MG63 (cell line): ENCODE measurements at regions not wholly inside any gene's neighbourhood (a gene's known extent, or its start where the extent isn't known, plus 50 kb on each side); places are given as distances from the start of the nearest gene placed in this dataset.

ENCODE experiments used
- DNase-seq: peaks from one replicate; pipeline ENCODE4 v3.0.0-alpha.2; 2020
- H3K27me3 ChIP-seq: fragments of 250-450 bp; sonication (Bioruptor Pico); 2 replicates; pipeline ENCODE4 v1.5.1; 2020; ENCODE audit warnings: mild to moderate bottlenecking, moderate library complexity
- H3K36me3 ChIP-seq: fragments of 250-450 bp; sonication (Bioruptor Pico); 2 replicates; pipeline ENCODE4 v1.5.1; 2020; ENCODE audit warnings: mild to moderate bottlenecking, moderate library complexity
- H3K4me3 ChIP-seq: fragments of 250-450 bp; sonication (Bioruptor Pico); 2 replicates; pipeline ENCODE4 v1.5.1; 2020; ENCODE audit warnings: mild to moderate bottlenecking, moderate library complexity
- H3K9me3 ChIP-seq: fragments of 250-450 bp; sonication (Bioruptor Pico); 2 replicates; pipeline ENCODE4 v1.5.1; 2020; ENCODE audit warnings: mild to moderate bottlenecking, moderate library complexity

DNA sequence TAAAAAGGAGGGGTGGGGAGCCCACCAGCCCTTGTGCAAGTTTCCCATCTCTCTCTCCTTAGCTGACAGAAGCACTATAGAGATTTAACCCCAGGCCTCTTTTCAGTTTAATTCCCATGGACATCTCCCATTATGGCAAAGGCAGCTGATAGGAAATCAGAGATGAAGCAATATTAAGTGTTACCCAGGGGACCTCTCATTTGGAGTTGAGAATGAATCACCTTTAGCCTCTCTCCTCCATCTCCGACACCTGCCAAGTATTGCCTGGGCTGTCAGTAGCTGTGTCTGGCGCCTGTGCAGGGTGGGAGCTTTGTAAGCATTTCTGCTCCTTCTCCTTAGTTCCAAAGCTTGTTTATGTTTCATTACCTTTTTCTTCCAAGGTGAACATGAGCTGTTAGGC lies 109.0 kb downstream of the AQP4 start:
- H3K36me3 ChIP-seq, result no peaks in the 10 kb centered on the region
- no peak for DNase-seq
- H3K27me3 ChIP-seq, result no peaks in the 10 kb centered on the region
- no peak overlapping the region for H3K4me3 ChIP-seq
- no peaks in the 10 kb centered on the region for H3K9me3 ChIP-seq

DNA sequence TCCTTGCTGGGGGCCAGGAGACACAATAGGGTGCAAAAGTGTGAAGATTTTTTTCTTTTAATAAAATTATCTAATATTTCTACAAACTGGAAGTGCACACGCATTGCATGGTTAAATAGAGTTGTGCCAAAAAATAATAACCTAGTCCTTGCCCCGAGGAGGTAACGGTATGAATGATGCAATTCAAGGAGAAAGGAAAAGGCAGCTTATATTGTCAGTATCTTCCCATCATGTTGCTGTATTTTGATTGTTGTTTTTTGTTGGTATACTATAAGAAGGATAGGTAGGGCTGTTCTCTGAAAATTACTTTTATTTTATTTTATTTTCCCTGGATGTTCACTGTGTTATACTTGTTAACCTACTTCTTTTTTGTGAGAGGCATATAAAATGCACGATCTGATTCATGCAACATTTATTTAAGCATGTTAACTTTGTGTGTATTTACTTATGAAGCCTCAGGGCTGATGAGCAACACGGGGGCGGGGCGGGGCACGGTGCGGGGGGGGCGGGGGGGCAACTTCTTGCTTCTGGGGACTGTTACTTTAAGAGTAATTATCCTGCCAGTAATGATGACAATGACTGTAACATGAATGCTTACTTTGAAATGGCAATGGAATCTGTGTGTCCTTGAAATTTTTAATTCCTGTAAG lies 118.6 kb downstream of the AQP4 start:
- Histone ChIP-seq H3K36me3 (no peaks in the 10 kb centered on the region), H3K9me3 (no peaks in the 10 kb centered on the region), H3K4me3 (peak overlapping the region; percentile 6), H3K27me3 (no peaks in the 10 kb centered on the region)
- DNase-seq, result peak; percentile 47

DNA sequence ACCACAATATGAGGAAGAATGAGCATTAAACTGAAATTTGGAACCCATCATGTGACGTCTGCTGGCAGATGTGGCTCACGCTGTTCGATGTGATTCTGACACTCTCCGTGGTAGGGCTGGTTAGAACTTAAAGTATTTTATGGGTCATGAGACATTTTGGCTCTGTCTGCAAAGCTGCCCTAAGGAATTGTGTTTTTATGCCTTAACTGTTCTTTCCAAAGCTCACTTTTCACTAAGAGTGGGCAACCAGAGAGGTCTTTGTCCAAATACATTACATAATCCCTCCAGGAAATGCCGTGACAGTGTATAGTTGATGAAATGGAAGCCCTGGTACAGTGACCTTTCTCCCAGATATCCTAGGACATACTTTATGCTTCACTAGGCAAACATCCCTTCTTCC lies 119.1 kb downstream of the AQP4 start:
- H3K9me3 ChIP-seq, result no peaks in the 10 kb centered on the region
- DNase-seq, result peak; percentile 51
- H3K36me3 ChIP-seq, result no peaks in the 10 kb centered on the region
- H3K27me3 ChIP-seq, result no peaks in the 10 kb centered on the region
- peak overlapping the region; percentile 6 for H3K4me3 ChIP-seq

DNA sequence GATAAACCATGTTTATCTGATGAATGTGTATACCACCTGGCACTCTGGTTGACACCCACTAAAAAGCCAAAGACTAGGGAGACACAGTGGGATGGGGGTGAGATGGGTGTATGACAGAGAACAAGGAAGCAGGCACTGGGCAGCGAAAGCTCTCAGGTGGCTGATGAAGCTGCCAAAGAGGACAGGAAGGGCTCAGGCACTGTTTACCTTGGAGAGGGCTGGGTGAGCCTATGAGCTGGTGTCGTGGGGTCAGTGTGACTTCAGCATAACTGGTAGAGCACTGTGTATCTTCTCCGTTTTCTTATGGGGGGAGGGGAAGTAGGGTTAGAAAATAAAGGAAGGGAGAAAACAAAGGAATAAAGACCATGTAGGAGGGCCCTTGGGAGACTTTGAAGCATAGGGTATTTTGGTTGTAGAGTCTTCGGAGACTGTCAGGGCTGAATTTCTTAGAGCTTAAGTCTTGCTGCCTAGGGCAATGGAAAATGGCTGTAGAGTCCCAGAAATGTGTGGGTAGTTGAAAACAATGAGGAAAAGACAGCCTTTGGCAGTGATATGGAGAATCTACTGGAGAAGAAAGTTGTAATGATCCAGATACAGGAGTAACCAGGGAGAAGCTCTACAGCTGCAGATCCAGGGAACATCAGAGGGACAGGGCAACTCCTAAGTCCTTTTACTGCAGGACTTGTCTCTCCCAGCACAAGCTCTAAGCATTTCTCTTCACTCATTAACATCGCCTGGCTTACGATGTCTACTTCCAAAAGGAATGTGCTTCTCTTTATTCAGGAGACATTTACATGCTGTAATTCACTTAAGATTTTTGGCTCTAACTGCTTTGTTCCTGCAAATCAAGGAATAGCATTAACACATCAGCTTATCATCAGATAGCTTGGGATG lies 120.0 kb downstream of the AQP4 start:
- Histone ChIP-seq H3K9me3 (no peaks in the 10 kb centered on the region), H3K27me3 (no peaks in the 10 kb centered on the region), H3K36me3 (no peaks in the 10 kb centered on the region), H3K4me3 (no peak overlapping the region)
- DNase-seq, result no peak

DNA sequence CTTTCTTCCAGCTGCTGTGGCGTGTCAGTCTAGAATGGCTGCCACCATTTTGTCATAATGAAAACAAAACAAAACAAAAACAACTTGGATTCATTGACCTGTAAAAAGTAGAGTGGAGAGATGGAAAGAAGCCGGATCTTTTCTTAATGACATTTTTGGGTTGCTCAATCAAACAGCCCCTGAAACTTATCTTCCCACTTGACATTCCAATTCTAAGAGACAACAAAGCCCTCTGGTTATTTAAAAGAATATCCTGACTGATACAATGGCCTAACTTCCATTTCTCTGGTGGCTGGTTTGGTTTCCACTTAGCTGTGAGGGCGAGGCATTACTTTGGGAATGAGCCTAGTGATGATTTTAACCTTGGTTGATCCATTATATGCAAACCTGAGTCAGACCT lies 123.7 kb downstream of the AQP4 start:
- Histone ChIP-seq H3K27me3 (no peaks in the 10 kb centered on the region), H3K9me3 (no peaks in the 10 kb centered on the region), H3K36me3 (no peaks in the 10 kb centered on the region), H3K4me3 (no peak overlapping the region)
- no peak for DNase-seq

DNA sequence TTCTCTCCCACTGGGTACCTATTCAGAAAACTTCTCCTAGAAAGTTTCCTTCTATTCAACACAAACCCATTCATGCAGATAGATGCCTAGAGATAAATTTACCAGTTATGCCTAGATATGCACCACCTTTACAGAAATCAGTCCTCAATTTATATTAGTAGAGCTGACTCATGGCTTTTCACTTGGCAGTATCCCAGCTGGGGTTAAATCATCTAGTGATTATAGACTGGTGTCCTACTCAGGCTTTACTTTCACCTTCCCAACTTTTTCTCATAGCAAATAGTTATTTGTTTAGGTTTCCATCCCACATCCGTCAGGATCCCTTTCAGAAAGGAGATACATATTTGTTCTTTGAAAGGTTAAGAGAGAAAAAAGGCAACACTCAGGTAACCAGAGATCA lies 124.5 kb downstream of the AQP4 start:
- H3K36me3 ChIP-seq, result no peaks in the 10 kb centered on the region
- H3K4me3 ChIP-seq, result no peak overlapping the region
- no peaks in the 10 kb centered on the region for H3K9me3 ChIP-seq
- no peaks in the 10 kb centered on the region for H3K27me3 ChIP-seq
- DNase-seq, result peak; percentile 21

DNA sequence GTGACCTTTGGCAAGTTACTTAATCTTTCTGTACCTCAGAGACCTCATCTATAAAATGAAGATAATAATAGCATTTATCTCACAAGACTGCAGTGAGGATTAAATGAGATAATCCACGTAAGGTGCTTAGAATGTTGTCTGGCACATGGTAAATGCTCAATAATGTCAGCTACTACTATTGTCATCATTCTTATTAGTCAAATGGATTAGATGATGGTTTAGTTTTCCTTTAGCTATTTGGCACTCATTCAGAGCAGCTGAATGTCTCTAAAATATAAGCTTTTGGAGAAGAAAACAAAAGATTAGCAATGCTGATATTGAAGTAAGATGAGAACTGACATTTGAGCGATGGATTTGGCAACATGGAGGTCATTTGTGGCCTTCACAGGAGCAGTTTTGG lies 125.1 kb downstream of the AQP4 start:
- H3K27me3 ChIP-seq, result no peaks in the 10 kb centered on the region
- H3K4me3 ChIP-seq, result no peak overlapping the region
- no peak for DNase-seq
- no peaks in the 10 kb centered on the region for H3K36me3 ChIP-seq
- no peaks in the 10 kb centered on the region for H3K9me3 ChIP-seq

DNA sequence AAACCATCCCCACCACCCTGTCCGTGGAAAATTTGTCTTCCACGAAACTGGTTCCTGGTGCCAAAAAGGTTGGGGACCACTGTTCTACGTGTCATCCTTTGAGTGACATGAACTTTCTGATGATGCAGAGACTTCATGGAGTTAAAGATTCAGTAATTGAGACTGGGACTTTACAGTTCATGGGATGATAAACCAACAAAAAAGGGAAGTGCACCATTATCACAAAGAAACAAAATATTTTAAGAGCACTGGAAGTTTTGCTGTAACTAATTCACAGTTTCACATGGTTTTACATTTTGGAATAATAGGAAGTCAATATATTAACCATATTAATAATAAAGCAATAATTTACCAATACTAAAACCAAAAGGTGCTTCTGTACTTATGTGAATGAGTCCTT lies 126.8 kb downstream of the AQP4 start:
- no peak for DNase-seq
- no peaks in the 10 kb centered on the region for H3K27me3 ChIP-seq
- no peak overlapping the region for H3K4me3 ChIP-seq
- no peaks in the 10 kb centered on the region for H3K9me3 ChIP-seq
- no peaks in the 10 kb centered on the region for H3K36me3 ChIP-seq

DNA sequence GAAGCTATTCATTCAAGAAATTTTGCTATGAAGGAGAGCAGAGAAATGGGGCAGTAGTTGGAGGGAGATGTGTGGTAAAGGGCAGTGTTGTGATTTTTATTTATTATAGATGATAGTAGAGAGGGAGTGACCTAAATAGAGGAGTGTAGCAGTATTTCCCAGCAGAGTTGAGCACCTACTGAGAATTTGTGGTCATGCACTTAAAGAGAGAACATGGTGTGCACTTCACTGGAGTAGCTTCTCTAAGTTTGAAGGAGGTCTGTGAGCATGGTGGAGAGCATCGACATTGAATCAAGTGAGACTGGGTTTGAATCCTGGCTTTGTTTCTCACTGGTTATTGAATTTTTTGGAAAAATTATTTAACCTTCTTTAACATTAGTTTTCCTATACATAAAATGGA lies 129.2 kb downstream of the AQP4 start:
- no peaks in the 10 kb centered on the region for H3K36me3 ChIP-seq
- no peak for DNase-seq
- H3K4me3 ChIP-seq, result no peak overlapping the region
- no peaks in the 10 kb centered on the region for H3K27me3 ChIP-seq
- no peaks in the 10 kb centered on the region for H3K9me3 ChIP-seq

DNA sequence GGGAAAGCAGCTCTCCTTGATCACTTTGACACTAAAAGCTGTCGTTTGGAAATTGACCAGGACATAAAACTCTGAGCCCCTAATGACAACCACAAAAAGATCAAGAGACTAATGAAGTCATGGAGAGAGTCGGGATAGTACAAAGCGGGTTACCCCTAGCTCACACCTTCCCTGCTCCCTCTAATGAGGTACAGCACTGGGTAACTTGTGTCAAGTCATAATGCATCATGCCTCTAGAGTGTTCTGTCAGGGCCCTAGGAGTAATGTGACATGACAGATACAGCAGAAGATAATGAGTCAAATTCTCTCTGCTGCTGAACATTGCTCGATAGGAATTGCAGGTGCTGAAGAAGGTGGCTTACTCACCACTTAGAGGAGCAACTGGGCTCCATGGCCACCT lies 130.7 kb downstream of the AQP4 start:
- no peaks in the 10 kb centered on the region for H3K36me3 ChIP-seq
- no peaks in the 10 kb centered on the region for H3K27me3 ChIP-seq
- H3K4me3 ChIP-seq, result no peak overlapping the region
- H3K9me3 ChIP-seq, result no peaks in the 10 kb centered on the region
- DNase-seq, result no peak

DNA sequence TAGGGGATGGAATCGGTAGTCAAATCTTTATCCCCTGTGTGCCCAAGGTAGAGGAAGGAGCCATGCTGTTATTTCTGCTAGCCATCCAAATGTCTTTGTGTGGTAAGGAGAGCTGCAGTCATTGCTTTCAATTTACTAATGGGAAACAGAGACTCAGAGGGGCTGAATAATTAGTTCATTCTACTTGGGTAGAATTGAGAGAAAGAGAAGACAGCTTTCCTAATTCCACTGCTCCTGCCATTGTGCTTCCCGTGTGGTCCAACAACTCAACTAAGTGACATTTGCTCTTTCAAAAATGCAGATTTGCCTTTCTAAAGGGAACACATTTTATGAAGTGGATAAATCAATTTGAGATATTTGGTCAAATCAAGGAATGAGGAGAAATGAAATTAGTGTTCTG lies 136.1 kb downstream of the AQP4 start:
- Histone ChIP-seq H3K9me3 (no peaks in the 10 kb centered on the region), H3K36me3 (no peaks in the 10 kb centered on the region), H3K4me3 (no peak overlapping the region), H3K27me3 (no peaks in the 10 kb centered on the region)
- DNase-seq, result no peak

DNA sequence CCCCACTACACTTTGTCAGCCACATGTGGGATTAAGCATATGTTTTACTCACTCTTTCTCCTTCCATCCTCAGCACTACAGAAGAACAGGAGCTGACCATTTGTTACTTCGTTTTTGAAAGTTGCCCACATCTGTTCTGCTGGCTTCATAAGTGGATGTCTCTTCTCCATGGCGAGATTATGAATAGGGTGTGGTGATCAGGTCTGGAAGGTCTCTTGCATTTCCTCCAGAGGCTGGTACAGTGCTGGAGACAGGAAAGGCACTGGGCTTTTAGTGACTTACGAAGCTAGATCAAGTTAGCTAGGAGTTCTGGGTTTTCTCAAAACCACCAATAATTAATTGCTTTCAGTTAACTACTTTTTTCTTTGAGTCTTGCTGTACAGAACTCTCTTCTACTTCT lies 136.5 kb downstream of the AQP4 start:
- Histone ChIP-seq H3K36me3 (no peaks in the 10 kb centered on the region), H3K27me3 (no peaks in the 10 kb centered on the region), H3K4me3 (no peak overlapping the region), H3K9me3 (no peaks in the 10 kb centered on the region)
- no peak for DNase-seq

DNA sequence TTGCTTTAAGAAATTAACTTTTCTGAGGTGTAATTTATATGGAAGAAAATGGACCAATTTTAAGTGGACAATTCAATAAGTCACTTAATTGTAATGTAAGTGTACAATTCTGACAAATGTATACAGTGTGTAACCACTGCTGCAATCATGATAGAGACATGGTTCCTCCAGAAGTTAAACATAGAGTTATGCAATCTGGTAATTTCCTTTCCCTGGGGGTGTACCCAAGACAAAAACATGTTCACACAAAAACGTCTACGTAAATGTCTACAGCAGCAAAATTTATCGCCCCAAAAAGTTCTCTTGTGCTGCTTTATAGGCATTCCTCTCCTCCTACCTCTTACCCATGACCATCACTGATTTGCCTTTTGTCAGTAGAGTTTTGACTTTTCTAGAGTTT lies 141.5 kb downstream of the AQP4 start:
- no peaks in the 10 kb centered on the region for H3K36me3 ChIP-seq
- no peak overlapping the region for H3K4me3 ChIP-seq
- no peak for DNase-seq
- no peaks in the 10 kb centered on the region for H3K27me3 ChIP-seq
- no peaks in the 10 kb centered on the region for H3K9me3 ChIP-seq

DNA sequence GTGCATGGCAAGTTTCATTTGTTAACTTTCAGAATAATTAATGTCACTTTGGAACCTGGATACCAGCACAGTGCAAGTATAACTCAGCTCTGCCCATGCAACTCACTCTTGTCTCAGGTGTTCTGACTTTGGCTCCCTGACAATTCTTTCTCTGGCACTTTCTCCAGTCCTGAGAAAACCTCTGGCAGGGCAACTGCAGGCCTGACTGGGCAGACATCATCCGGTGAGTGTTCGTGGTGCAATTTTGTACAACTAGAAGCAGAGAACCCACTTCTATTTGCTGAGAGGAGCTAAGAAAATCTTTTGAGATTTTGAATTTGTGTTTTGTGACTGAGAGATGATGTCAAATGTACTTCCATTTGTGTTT lies 143.0 kb downstream of the AQP4 start:
- Histone ChIP-seq H3K9me3 (no peaks in the 10 kb centered on the region), H3K27me3 (no peaks in the 10 kb centered on the region), H3K36me3 (no peaks in the 10 kb centered on the region), H3K4me3 (no peak overlapping the region)
- DNase-seq, result no peak

DNA sequence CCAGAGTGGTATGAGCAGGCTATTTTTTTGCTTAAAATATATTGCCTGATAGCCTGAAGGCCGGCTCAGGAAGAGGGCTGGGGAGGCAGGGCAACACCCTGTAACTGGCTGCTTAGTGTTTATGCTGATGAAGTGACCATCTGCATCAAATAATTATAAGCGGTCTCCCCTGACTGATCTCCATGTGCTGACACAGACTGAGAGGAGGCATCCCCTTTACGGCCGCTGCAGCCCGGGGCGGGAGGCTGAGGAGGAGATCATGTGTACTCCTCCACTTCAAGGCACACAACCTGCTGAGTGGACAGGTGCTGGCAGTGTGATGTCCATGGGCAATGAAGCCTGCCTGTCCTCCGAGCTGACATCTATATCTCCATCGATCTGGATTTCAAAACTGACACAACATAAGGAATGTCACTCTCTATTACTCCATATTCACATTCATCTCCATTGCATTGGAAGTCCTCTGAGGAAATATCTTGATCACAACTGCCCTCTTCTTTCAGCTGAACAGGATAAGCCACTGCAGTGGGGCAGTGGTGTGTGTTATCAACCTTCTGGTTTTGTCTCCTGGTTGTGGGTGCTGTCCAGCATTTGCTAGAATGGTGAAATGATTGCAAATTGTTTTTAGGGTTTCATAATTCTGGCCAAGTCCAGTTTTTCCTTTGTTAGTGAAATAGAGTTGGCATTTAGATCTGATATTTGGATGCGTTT lies 143.5 kb downstream of the AQP4 start:
- no peaks in the 10 kb centered on the region for H3K27me3 ChIP-seq

DNA sequence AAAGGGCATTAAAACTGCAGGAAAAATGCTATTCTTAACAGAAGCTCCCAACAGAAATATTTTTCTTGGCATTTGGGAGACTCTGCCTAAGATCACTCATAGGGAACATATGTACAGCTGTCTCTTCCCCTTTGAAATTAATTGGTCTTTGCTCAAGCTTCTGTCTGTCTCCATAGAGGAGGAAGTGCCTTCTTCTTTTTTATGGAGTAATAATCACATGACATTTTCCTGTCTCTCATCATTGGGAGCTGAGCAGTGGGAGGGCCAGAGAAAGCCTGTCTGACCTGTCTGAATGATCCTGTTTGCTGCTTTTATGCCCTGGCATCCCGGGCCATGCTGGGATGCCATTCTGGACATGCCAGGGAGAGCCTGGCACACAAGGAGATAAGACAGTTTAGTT lies 145.6 kb downstream of the AQP4 start:
- DNase-seq, result no peak
- H3K36me3 ChIP-seq, result no peaks in the 10 kb centered on the region
- H3K4me3 ChIP-seq, result no peak overlapping the region
- no peaks in the 10 kb centered on the region for H3K27me3 ChIP-seq
- H3K9me3 ChIP-seq, result no peaks in the 10 kb centered on the region

More for the DNA sequence above, 143.5 kb downstream of the AQP4 start:
- DNase-seq, result no peak
- H3K4me3 ChIP-seq, result no peak overlapping the region
- H3K36me3 ChIP-seq, result no peaks in the 10 kb centered on the region
- no peaks in the 10 kb centered on the region for H3K9me3 ChIP-seq

DNA sequence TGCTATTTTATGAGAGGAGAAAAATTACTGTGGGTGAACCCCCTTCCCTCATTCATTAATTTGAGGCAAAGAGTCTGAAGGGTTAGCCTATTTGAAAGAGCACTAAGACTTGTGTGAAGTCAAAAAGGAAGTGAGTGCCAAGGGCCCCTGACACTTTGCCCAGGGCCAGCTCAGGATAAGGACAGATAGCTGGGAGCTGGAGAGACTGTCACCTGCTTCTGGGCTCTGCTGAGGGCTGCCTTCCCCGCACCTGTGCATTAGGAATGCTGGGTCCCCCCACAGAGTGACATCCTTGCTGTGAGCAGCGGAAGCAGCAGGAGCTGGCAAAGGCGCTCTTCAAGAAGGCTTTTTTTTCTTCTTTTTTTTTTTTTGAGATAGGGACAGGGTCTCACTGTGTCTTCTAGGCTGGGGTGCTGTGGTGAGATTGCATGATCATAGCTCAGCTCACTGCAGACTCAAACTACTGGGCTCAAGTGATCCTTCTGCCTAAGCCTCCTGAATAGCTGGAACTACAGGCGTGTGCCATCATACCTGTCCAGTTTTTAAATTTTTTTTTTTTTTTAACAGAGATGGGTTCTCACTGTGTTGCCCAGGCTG lies 148.3 kb downstream of the AQP4 start:
- no peaks in the 10 kb centered on the region for H3K27me3 ChIP-seq
- DNase-seq, result no peak
- no peak overlapping the region for H3K4me3 ChIP-seq
- no peaks in the 10 kb centered on the region for H3K36me3 ChIP-seq
- no peaks in the 10 kb centered on the region for H3K9me3 ChIP-seq
